GM21825 (cell line): ENCODE measurements at regions not wholly inside any gene's neighbourhood (a gene's known extent, or its start where the extent isn't known, plus 50 kb on each side); places are given as distances from the start of the nearest gene placed in this dataset.

Experiments used
- ATAC-seq: cut with Tn5 transposase; IDR thresholded peaks from one replicate; pipeline ENCODE4 v1.9.1; 2021; ENCODE audit warnings: mild to moderate bottlenecking, moderate library complexity; ENCODE audit not compliant: unreplicated experiment

DNA sequence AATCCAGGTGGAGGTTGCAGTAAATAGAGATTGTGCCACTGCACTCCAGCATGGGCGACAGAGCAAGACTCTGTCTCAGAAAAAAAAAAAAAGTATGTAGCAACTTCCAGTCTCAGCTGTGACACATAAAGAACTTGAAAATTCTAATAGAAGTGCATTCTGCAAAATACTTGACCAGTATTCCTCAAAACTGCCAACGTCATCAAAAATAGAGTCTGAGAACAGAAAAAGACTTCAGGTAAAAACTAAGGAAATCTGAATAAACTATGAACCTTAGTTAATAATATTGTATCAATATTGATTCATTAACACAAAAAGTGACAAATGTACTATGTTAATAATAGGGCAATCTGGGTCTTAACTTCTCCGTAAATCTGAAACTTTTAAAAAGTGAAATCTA lies 76.7 kb upstream of the WDR75 start:
- ATAC-seq: no peak

DNA sequence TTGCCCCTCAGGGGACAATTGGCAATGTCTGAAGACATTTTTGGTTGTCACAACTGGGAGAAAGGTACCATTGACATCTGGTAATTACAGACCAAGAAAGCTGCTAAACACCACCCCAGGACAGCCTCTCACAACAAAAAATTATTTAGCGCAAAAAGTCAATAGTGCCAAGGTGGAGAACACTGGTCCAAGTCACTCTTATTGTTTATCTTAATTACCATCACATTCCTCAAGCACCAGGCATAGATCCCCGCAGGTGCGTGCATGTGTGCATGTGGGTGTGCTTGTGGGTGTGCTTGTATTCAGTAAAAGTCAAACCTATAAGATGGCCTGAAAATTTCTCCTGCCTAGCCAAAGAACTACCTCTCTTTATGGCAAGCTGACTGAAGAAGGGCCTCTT lies 74.9 kb upstream of the WDR75 start:
- no peak for ATAC-seq

DNA sequence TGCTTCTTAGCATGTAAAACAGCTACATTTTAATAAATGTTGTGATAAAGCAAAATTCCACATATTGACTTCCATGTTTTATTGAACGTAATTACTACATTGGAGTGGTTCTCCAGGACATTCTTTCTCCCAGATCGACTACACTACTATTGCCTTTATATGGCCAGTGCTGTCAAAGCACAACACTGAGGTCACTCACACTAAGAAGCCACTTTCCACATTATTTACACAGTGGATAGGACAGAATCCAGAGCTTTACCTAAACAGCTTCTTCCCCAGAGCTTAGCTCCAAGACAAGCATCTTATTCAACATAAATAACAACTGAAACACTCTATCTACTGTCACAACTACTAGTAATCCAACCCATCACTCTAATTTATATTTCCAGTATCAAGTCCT lies 73.9 kb upstream of the WDR75 start:
- ATAC-seq: no peak

DNA sequence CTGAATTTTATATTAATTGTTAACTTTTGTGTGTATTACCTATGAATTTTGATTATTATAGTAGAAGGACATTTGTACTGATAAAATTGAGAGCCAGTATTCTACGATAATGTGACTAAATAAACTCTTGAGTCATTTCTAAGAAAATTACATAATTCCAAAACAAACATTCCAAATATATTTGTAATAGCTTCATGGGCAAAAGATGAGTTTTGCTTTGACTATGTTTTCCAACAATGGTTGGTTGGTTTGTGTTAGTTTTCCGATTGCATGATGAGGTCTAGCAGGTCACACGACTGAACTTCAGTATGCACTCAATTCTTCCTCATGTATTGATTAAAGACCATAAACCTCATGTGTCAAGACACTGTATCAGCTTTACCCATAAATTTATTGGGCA lies 71.7 kb upstream of the WDR75 start:
- no peak for ATAC-seq

DNA sequence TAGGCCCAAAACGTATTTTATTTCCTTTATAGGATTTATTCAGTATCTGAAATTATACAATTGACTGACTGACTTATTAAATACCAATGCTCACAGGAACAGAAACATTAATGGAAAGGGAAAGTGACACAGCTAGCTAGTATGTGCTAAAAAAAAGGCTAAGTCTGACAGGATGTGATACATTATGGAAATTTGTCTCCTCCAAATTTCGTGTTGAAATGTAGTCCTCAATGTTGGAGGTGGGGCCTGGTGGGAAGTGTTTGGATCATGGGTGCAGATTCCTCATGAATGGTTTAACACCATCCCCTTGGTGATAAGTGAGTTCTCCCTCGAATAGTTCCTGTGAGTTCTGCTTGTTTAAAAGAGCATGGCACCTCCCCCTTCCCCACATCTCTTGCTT lies 70.6 kb upstream of the WDR75 start:
- ATAC-seq: no peak

DNA sequence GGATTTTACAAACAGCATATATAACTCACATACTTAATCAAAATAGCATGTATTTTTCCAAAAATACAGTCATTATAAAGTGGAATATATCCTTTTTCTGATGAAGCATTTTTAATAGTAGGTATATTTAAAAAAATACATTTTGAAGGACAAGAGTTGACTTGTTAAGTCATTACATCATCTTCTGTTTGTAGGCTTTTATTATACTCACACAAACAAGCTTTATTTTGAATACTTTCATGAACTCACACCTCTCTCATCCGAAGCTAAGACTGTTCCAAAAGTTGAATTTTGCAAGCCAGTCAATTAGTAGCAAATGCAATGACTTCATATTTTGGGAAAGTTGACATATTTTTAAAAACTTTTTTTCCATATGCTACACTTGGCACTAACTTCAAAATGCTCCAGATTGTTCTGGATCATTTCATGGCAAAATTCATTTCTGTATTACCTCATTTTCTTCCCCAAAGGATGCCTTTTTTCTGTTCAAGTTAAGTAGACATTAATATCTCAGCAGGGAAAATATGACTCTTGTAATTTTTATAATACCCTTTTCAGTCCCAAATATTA lies 68.5 kb upstream of the WDR75 start:
- ATAC-seq: no peak

DNA sequence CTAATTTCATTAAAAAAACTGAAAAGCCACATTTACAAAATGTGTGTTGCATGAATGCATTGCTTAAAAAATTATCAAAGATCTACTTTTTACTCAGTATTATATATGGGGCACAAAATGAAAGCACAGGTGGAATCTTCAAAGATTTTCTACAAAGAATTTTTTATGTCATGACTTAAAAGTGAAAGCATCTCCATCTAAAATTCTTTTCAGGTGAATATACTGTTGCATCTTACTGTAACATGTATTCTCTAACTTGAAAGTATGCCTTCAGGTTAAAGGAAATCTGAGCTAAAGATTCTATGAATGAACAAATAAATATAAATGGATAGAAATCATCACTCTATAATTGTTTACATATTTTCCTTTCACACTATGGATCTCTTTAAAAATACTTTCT lies 66.8 kb upstream of the WDR75 start:
- ATAC-seq: no peak

DNA sequence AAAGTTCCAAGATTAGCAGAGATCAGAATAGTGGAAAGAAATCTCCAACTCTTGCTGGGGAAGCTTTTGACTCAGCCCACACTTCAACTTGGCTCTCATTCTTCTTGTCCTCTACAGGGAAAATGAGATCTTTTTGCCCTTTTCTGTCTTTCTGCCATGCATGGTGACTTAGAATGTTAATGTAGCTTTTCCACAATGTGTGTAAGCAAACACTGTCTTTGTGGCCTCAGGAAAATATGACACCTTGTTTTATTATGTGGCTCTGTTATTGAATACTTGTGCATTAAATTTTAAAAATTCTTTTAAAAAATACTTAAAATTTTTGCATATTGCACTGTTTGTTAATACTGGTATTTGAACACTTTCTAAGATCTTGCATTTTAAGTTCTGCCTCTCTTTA lies 65.4 kb upstream of the WDR75 start:
- no peak for ATAC-seq

DNA sequence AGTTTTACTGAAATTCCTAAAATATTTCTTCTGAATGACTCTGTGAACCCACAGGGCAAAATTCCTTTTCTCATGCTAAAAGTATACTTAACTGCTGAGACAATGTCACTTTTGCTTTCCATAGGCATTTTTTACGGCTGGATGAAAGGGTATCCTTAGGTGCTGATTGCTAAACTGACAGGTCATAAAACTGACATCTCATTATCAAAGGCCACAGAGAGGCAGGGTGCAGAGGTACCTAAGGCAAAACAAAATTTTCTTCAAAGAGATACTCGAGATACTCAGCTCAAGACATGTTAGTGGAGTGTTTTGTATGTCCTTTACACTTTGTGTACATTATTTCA lies 62.0 kb upstream of the WDR75 start:
- ATAC-seq: no peak

DNA sequence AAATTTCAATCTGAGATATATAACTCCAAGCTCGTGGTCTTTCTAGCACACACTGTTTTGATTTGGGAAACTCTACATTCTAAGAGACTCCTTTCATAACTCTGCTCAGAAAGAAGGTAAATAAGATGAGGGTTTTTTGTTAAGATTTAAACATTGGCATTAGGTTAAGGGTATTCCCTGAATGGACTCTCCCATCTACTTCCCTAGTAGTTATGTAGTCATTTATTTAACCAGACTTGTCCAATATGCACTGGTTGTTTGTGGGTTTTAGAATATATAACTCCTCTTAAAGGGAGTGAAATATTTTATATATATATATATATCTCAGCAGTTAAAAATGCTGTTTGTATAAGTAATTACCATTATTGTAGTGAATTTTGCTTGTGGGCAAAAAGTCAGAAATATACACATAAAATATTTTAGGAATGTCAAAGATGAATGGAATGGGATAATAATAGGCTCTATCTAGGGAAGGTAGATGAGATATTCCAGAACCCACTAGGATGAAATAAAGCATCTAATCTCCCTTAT lies 61.5 kb upstream of the WDR75 start:
- ATAC-seq: no peak

DNA sequence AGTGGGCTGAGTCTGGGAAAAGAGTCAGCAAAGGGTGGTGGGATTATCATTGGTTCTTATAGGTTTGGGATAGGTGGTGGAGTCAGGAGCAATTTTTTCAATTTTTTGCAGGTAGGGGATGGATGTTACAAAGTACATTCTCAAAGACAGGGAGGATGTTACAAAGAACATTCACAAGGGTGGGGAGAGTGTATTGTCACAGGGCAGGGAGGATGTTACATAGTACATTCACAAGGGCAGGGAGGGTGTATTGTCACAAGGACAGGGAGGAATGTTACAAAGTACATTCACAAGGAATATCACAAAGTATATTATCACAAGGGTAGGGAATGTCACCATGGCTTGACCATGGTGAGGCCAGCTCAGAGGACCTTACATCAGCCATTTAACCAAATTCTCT lies 58.6 kb upstream of the WDR75 start:
- no peak for ATAC-seq

DNA sequence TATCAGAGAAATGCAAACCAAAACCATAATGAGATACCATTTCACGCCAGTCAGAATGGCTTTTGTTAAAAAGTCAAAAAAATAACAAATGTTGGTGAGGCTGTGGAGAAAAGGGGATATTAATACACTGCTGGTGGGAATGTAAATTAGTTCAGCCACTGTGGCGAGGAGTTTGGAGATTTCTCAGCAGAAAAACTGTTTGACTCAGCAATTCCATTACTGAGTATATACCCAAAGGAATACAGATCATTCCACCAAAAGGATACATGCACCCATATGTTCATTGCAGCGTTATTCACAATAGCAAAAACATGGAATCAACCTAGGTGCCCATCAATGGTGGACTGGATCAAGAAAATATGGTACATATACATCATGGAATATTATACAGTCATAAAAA lies 54.5 kb upstream of the WDR75 start:
- ATAC-seq: no peak

DNA sequence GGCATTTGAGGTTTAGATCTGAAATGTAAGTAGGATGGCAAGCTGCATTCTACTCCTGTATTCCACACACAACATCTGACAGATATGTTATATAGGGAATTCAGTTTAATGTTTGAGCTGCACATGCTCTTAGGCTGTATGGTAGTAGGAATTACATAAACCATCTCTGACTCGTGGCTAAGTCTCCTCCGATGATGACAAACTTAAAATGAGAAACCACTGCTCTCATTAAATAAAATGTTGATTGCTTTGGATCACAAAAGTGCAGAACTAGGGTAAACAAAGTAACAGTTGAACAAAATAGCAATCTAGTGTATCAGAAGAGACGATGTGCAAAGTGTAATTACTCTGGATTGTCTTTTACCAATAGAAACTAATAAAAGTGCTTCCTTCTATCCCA lies 50.1 kb upstream of the WDR75 start:
- ATAC-seq: no peak
